Breast epithelium (tissue), 4 donors: ENCODE measurements at regions not wholly inside any gene's neighbourhood (a gene's known extent, or its start where the extent isn't known, plus 50 kb on each side); places are given as distances from the start of the nearest gene placed in this dataset.

ENCODE experiments used
- DNase-seq, 2 donors: peaks; one replicate each; pipeline ENCODE4 v3.0.0-alpha.2; 2019; ENCODE audit warnings: low spot score in 2 of 2
- H3K27ac ChIP-seq, 2 donors: fragments of 200-600 bp; sonication (generic) in 1 of 2; one replicate each; pipeline ENCODE4 v1.5.1; 2016 to 2019; ENCODE audit warnings: mild to moderate bottlenecking in 1 of 2
- H3K27me3 ChIP-seq, 2 donors: fragments of 200-600 bp; sonication (generic) in 1 of 2; one replicate each; pipeline versions ENCODE4 v1.5.1 to v1.6.0; 2017 to 2019; ENCODE audit warnings: control low read depth in 1 of 2, mild to moderate bottlenecking in 1 of 2
- H3K36me3 ChIP-seq: fragments of 200-600 bp; one replicate; pipeline ENCODE4 v1.5.1; 2019
- H3K4me1 ChIP-seq, 2 donors: fragments of 200-600 bp; sonication (generic); one replicate each; pipeline ENCODE4 v1.5.1; 2016 to 2019; ENCODE audit warnings: control low read depth in 1 of 2
- H3K4me3 ChIP-seq, 3 donors: fragments of 200-600 bp; sonication (generic); 1 replicate in 2 of 3; 2 replicates in 1 of 3; pipeline ENCODE4 v1.5.1; 2016 to 2019; ENCODE audit warnings: mild to moderate bottlenecking in 3 of 3, moderate library complexity in 2 of 3
- H3K9me3 ChIP-seq, 2 donors: fragments of 200-600 bp; sonication (generic) in 1 of 2; one replicate each; pipeline ENCODE4 v1.5.1; 2016 to 2019; ENCODE audit warnings: control low read depth in 1 of 2
- POLR2A ChIP-seq: fragments of 450-650 bp; IDR thresholded peaks from one replicate; pipeline ENCODE4 v1.6.1; 2016; ENCODE audit warnings: antibody characterized with exemption, mild to moderate bottlenecking, moderate library complexity
- POLR2AphosphoS5 ChIP-seq, 3 donors: sonication (generic); formaldehyde crosslinking; IDR thresholded peaks; one replicate each; pipeline ENCODE4 v1.6.1; 2017; ENCODE audit warnings: antibody characterized with exemption in 3 of 3
- intact Hi-C: fragments of 100-400 bp; cut with DNase I; formaldehyde crosslinking; loops from one replicate; pipeline ENCODE4 v1.15.1; 2023; ENCODE audit warnings: low total_unique reads
- TF ChIP-seq, protein P1 (sequence below), 3 donors: fragments of 450-650 bp; IDR thresholded peaks; one replicate each; pipeline ENCODE4 v1.5.1; 2016 to 2017; ENCODE audit warnings: antibody characterized with exemption in 3 of 3, mild to moderate bottlenecking in 3 of 3, moderate library complexity in 3 of 3

DNA sequence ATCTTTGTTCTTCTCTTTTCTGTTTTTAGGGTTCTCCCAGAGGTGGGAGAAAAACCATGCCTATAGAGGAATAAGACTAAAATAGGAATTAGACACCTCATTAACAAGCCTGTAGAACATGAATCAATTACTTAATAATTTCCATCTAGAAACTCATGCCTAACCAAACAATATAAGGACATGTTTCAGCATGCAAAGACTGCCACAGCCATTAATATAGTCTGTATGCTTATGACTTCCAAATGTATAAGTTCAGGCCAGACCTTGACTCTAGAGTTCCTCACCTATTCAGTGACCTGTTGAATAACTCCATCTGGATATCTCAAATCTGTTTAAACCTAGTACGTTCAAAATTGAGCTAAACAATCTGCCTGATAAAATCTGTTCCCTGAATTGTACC is 304.6 kb downstream of the BMP4 start:
- H3K9me3 ChIP-seq: peaks cover 0 to 4% of the 10 kb centered on the region in 2 donors
- H3K4me3 ChIP-seq: no peak overlapping the region
- H3K36me3 ChIP-seq: no peaks in the 10 kb centered on the region
- intact Hi-C loops: no loop called here
- H3K27ac ChIP-seq: no peak overlapping the region
- no peak for DNase-seq
- no peaks in the 10 kb centered on the region for H3K27me3 ChIP-seq
- TF ChIP-seq POLR2AphosphoS5 (IDR thresholded peaks at IDR 0.05) (no peak), POLR2A (no peak)
- TF ChIP-seq, protein P1, sequence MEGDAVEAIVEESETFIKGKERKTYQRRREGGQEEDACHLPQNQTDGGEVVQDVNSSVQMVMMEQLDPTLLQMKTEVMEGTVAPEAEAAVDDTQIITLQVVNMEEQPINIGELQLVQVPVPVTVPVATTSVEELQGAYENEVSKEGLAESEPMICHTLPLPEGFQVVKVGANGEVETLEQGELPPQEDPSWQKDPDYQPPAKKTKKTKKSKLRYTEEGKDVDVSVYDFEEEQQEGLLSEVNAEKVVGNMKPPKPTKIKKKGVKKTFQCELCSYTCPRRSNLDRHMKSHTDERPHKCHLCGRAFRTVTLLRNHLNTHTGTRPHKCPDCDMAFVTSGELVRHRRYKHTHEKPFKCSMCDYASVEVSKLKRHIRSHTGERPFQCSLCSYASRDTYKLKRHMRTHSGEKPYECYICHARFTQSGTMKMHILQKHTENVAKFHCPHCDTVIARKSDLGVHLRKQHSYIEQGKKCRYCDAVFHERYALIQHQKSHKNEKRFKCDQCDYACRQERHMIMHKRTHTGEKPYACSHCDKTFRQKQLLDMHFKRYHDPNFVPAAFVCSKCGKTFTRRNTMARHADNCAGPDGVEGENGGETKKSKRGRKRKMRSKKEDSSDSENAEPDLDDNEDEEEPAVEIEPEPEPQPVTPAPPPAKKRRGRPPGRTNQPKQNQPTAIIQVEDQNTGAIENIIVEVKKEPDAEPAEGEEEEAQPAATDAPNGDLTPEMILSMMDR (IDR thresholded peaks at IDR 0.05): no peak
- H3K4me1 ChIP-seq: no peaks in the 10 kb centered on the region

DNA sequence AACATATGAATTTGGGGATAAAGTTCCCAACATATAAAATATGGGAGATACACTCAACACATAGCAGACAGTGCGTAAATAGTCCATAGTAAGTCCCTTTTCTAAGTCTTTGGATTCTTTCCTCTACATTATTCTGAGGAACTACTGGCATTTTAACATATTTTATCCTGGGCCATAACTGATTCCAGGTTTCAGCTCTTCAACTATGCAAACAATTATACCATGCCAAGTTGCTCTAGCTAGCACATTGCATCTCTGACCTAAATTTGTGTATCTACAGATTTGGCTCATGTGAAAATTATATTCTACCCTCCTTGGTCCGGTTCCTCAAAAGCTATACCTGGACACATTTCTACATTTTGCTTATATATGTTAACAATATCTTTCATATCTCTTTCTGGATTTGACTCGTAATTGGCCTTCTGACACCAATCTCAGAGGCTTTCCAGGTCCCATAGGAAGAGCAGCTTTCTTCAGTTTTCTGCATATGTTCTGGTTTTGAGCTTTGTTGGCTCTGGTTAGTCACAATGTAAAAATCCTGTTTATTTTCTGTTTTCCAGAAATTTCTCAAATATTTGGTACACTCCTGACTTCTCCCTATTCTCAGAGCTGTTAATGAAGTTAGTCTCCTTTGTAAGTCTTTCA is 305.4 kb downstream of the BMP4 start:
- H3K9me3 ChIP-seq: peaks cover 0 to 4% of the 10 kb centered on the region in 2 donors
- no peaks in the 10 kb centered on the region for H3K27me3 ChIP-seq
- no peak overlapping the region for H3K27ac ChIP-seq
- no peak overlapping the region for H3K4me3 ChIP-seq
- no peaks in the 10 kb centered on the region for H3K4me1 ChIP-seq
- TF ChIP-seq, protein P1 (IDR thresholded peaks at IDR 0.05): no peak
- no peak for TF ChIP-seq POLR2A
- no peak for TF ChIP-seq POLR2AphosphoS5 (IDR thresholded peaks at IDR 0.05)
- no peak for DNase-seq
- no peaks in the 10 kb centered on the region for H3K36me3 ChIP-seq
- intact Hi-C loops: no loop called here

DNA sequence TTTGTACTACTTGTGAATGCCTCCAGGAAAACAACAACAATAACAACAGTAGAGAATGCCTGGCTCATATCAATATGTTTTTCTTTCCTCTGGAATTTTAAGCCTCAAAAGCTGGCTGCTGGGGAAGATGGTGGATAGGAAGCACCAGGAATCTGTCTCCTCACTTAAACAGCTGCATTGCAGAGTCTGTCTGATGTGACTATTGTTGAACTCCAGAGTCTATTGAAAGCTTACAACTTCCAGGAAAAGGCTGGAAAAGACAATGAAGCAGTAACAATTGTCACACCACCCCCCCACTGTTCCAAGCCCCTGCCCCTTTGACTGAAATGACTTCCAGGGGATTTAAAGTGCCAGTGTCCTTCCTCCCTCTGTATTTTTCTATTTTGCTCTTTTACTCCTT is 309.7 kb downstream of the BMP4 start:
- Histone ChIP-seq H3K36me3 (no peaks in the 10 kb centered on the region), H3K9me3 (peaks cover 0 to 4% of the 10 kb centered on the region in 2 donors), H3K27me3 (no peaks in the 10 kb centered on the region), H3K27ac (no peak overlapping the region), H3K4me3 (no peak overlapping the region), H3K4me1 (no peaks in the 10 kb centered on the region)
- intact Hi-C loops: no loop called here
- DNase-seq: no peak
- no peak for TF ChIP-seq POLR2AphosphoS5 (IDR thresholded peaks at IDR 0.05)
- TF ChIP-seq, protein P1 (IDR thresholded peaks at IDR 0.05): no peak
- no peak for TF ChIP-seq POLR2A

DNA sequence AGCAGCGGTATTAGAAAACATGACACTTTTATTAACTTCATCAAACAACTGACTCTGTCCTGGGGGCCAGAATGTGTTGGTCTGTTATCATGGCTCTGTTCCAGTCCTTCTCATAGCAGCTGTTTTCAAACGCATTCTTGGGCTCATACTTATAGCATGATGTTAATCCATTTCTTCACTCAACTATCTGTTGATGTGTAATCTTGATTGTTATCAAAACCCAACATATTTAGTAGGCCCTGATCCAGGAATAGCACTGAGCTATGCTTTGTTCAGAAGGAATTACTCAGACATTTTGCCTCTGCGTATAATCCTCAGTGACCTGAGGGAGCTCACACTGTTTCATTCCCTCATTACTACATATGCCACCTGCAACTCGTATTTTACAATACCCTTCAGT is 315.9 kb downstream of the BMP4 start:
- Histone ChIP-seq H3K27ac (no peak overlapping the region), H3K4me1 (no peaks in the 10 kb centered on the region), H3K4me3 (no peak overlapping the region), H3K36me3 (no peaks in the 10 kb centered on the region), H3K9me3 (no peaks in the 10 kb centered on the region), H3K27me3 (no peaks in the 10 kb centered on the region)
- TF ChIP-seq POLR2A: no peak
- TF ChIP-seq POLR2AphosphoS5 (IDR thresholded peaks at IDR 0.05): no peak
- TF ChIP-seq, protein P1 (IDR thresholded peaks at IDR 0.05): no peak
- intact Hi-C loops: no loop called here
- DNase-seq: no peak

DNA sequence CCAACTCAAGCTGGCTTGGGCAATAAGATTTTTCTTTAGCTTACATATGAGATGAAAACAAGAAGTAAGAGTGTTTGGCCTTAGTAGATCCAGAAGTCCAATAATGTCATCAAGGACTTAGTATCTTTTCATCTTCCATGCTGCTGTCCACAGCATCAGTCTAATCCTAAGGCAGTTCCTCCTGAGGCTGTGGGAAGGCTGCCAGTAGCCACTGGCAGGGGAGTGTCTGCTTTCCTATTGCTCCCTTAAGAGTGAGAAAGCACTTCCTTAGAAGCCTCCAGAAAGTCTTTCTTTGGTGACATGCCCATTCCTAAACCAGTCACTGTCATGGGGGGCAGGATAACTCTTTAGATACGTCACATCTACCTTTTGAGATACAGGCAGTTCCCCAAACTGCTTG is 317.7 kb downstream of the BMP4 start:
- no peak overlapping the region for H3K27ac ChIP-seq
- H3K9me3 ChIP-seq: no peaks in the 10 kb centered on the region
- H3K36me3 ChIP-seq: no peaks in the 10 kb centered on the region
- no peak overlapping the region for H3K4me3 ChIP-seq
- TF ChIP-seq, protein P1 (IDR thresholded peaks at IDR 0.05): no peak
- no peak for TF ChIP-seq POLR2A
- TF ChIP-seq POLR2AphosphoS5 (IDR thresholded peaks at IDR 0.05): no peak
- no peaks in the 10 kb centered on the region for H3K27me3 ChIP-seq
- intact Hi-C loops: no loop called here
- DNase-seq: no peak
- no peaks in the 10 kb centered on the region for H3K4me1 ChIP-seq
